ENCODE measurements at regions not wholly inside any gene's neighbourhood (a gene's known extent, or its start where the extent isn't known, plus 50 kb on each side); places are given as distances from the start of the nearest gene placed in this dataset.

GRCh38 chr21:25515484-25516405, 91.5 kb downstream of the MRPL39 start:
- TF ChIP-seq CTCF (IDR thresholded peaks at IDR 0.05; ENCODE audit: borderline replicate concordance, extremely low read depth, low read length, poor library complexity, severe bottlenecking), result no peak
- no peak for TF ChIP-seq EZH2 (IDR thresholded peaks at IDR 0.05; ENCODE audit: borderline replicate concordance, low read depth, low read length, severe bottlenecking)

All from DND-41 (cell line).